Head of caudate nucleus (tissue), 42 donors: ENCODE measurements at regions not wholly inside any gene's neighbourhood (a gene's known extent, or its start where the extent isn't known, plus 50 kb on each side); places are given as distances from the start of the nearest gene placed in this dataset.

ENCODE experiments used
- DNase-seq, 42 donors: peaks; one replicate each; pipeline versions ENCODE4 v3.0.0 to v3.0.0-alpha.2; 2020 to 2021; ENCODE audit warnings: mixed read lengths in 7 of 42
- intact Hi-C: fragments of 100-400 bp; cut with DNase I; formaldehyde crosslinking; loops from one replicate; pipeline ENCODE4 v1.15.0; 2022

GRCh38 chr1:104745875-104746274 lies 996.2 kb downstream of the AMY1C start:
- intact Hi-C loops, result no loop called here
- no peak for DNase-seq

DNA sequence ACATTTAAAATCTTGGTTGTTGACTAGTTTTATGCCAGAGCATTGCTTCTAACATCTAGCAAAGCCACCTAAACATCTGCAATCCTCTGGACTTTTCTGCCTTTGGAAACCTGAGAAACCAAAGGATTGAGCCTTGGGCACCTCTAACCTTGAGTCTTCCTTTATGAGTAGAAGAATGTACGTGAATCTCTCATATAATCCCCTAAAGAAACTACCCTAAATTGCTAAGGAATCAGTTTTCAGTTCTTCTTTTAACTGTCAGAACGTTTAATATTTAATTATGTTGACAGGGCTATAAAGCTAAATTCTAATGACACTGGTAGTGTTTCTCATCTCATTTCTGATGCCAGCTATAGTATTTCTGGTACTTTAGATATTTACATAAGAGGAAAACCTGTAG lies 997.3 kb downstream of the AMY1C start:
- intact Hi-C loops, result no loop called here
- DNase-seq, result no peak

DNA sequence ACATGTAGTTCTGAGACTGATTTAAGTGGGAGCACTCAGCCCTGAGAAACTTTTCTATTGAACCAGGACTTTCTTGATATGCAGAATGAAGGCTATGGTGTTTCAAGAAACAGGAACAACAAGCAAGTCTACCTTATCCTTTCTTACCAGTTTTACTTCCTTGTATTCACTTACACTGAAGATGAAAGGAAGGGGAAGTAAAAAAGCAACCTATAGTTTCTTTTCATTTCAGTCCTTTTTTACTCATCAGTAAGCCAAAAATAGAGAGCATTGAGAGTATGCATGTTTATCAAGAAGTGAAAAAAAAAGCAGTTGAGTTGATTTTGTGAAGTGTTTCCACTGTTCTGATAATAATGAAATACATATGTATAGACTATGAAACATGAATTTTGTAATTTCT lies 1010.3 kb downstream of the AMY1C start:
- intact Hi-C loops, result no loop called here
- DNase-seq, result no peak

DNA sequence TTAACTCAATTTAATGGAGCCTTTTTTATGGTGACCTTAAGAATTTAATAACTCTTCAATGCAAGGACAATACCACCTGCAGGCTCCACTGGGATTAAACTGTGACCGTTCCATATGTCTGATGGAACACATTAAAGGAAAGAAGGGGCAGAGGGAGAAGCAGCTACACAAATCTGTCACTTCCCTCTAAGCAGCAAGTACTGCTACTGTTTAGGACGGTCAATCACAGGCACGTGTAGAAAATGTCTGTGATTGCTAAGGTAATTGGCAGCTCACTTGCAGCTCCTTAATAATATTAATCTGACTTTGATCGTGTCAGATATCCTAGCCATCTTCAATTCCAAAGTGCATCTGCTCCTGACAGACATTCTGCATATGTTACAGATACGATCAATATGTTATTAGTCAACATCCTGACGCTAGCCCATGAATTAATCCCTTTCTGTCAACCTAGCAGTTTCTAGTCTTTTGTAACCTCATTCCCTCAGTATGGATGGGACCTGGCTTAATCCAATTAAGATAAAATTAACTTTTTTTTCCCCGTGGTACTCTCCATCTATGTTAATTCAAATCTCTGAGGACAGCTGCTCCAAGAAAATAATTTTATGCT lies 1012.4 kb downstream of the AMY1C start:
- intact Hi-C loops, result no loop called here
- no peak for DNase-seq

DNA sequence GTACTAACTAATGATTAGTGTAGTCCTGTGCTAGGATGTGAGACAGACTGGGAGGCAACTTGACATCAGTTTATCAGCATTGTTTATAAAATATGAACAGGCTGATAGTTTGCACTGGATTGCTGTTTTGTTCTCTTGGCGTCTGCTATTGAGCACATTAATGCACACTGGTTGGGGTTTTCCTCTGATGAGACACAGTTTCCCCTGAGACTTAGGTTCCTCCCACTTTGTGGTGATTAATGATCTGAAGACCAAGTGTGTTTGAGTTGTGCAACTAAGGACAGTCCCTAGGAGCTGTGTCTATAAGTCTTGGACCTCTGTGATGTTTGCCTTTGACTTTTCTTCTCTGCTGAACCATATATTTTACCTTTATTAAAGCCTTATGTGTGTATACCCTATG lies 1015.4 kb downstream of the AMY1C start:
- intact Hi-C loops, result no loop called here
- no peak for DNase-seq

DNA sequence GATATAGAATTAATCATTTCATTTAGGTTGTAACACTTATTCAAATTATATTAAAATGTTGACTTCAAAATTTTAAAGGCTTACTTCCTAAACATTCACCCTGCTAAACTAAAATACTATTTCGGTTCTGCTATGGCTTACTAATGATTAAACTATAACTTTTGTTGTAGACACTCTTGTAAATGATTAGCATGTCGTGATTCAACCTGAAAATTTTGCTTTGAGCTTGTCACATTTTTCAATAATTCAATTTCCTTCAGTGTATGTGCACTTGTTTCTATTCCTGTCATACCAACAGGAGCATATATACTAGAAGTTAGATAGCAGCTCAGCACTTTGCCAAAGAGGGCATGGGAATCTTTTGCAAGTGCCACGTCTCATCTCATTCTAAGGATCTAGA lies 1018.8 kb downstream of the AMY1C start:
- intact Hi-C loops, result no loop called here
- no peak for DNase-seq

DNA sequence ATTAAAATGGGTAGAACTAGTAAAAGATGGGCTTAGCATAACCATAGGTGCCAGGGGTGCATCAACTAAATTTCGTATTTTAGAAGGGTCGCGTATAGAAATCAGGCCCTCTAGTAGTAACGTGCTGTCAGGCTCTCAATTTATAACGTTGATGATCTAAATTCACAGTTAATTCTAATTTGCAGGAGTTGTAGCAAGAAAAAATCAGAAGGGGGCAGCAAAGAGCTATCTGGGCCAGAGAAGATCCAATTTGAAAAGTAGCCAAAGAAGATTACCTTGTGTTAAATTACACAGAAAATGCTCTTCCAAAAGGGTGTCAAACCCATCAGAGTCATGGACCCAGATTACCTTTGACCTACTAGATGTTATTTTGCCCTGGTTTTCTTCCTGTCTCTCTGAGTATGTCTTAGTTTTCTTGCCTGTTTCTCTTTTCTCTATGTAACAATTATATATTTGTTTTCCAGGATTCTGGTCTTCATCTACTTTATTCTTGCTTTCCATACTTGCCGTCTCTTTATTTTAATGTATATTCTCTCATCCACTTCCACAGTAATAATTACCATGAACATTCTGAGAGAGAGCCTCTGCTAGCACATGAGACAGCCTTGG lies 1030.9 kb downstream of the AMY1C start:
- peak in 13 of 42 donors; percentile 4 to 62 (median 21) for DNase-seq
- intact Hi-C loops, result loop anchor here (5.0 kb wide), 1 partner anchor 1012 kb away; no protein-coding TSS in a partner anchor

DNA sequence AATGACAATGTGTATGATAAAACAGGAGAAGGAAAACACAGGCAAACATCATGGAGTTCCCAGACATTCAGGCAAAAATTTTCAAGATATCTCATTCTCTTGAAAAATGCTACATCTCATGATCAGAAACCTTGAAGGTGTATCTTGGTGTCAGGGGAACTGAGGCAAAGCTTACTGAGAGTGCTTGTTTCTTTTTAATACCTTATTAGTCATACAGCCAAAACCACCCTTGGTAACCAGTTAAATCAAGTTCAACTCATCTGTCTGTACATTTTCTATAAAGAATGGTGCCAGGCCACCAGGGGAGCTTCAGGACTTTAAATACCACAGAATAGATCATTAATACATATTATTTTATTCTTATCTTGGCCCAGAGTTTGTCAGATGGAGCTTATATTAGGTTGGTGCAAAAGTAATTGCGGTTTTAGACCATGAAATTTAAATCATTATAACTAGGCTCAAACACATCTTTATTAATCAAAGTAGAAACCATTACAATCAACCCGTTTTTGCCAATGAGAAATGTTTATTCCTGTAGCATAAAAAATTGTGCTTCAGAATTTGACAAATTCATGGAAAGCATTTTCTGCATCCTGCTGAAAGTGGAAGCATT lies 1036.0 kb downstream of the AMY1C start:
- DNase-seq, result no peak
- intact Hi-C loops, result no loop called here

DNA sequence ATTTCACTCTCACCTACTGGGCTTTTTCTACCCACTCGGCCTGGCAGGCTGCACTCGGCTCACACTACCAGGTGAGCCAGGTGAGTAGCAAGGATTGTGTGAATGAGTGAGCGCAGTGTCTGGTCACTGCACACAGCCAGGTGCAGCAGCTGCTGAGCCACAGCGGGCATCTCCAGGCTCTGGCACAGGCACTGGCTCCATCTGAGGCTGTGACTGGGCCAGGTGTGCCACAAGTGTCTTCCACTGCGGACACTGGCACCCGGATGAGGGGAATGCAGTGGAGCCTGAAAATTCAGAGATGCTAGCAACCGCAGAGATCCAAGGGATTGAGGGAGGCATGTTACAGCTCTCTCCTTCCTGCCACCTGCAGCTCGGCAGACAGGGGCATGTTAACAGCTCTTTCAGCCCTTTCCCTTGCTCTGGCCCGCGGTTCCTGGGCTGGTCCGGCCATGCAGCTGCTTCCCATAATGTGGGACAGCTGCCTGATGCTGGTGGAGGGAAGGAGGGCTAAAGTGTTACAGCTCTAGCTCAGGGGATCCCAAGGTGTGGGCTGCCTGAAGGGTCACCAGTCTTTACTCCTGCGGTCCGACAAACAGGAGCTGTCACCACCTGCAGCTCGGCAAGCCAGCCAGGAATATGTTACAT lies 1038.3 kb downstream of the AMY1C start:
- intact Hi-C loops, result no loop called here

DNA sequence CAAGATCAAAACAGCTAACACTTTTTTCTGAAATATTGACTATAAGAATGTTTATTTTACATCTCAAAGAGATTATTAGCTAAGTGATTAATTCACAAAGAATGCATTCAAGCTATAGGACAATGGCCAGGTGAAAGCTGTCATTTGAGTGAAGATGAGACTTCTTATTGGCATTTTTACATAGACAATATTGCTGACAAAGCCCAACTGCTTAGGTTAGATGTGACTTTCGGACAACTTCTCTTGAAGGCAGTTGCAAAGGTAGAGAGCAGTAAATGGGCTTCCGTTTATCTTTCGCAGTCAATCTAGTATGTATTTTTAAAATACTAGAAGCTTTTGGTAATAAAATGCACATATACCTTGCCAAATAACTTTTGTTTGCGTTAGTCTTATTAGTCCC lies 1041.3 kb downstream of the AMY1C start:
- DNase-seq, result no peak
- intact Hi-C loops, result no loop called here

More for the DNA sequence above, 1038.3 kb downstream of the AMY1C start:
- DNase-seq, result no peak

DNA sequence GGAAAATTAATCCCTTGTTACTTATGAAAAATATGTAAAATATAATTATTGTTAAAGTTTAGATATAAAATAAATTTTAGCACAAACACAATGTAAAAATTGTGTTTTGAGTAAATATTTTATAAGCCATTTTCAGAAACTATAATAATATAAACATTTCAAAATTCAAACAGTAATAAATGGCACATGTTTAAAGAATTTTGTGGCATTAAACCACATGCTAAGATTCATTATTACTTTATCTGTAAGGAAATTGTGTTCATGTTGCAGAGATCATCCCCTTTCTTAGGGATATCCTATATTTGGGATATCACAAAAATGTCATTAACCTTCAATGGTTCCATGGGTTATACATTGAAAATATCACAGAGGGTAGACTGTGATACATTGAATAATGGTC lies 1044.3 kb downstream of the AMY1C start:
- DNase-seq, result no peak
- intact Hi-C loops, result no loop called here

- intact Hi-C loops, result no loop called here
- no peak for DNase-seq
These were observed 1046.2 kb downstream of the AMY1C start for GRCh38 chr1:104795931-104796330.

DNA sequence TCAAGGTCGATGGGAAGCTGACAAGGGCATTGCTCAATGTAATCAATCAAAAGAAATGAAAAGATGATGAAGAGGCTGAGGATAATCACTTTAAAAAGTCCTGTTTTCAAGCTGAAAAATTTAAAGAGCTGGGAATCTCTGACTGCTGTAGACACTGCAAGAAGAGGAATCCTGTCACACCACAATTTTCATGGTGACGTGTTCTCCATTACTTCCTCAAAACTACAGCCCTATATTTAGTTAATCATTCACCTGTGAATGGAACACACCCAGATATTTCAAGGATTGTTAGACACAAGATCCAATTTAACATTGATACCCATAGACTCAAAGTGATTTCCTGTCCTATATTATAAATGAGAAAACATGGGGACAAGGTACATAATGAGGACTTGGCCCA lies 1048.3 kb downstream of the AMY1C start:
- DNase-seq, result no peak
- intact Hi-C loops, result no loop called here

- DNase-seq, result peak in 4 of 42 donors; percentile 2 to 38 (median 24)
- intact Hi-C loops, result no loop called here
These were observed 1051.6 kb downstream of the AMY1C start for GRCh38 chr1:104801344-104801743.

GRCh38 chr1:104804147-104804546 lies 1054.4 kb downstream of the AMY1C start:
- intact Hi-C loops, result no loop called here
- DNase-seq, result no peak

- DNase-seq, result no peak
- intact Hi-C loops, result no loop called here
These were observed 1057.9 kb downstream of the AMY1C start for GRCh38 chr1:104807590-104807989.

DNA sequence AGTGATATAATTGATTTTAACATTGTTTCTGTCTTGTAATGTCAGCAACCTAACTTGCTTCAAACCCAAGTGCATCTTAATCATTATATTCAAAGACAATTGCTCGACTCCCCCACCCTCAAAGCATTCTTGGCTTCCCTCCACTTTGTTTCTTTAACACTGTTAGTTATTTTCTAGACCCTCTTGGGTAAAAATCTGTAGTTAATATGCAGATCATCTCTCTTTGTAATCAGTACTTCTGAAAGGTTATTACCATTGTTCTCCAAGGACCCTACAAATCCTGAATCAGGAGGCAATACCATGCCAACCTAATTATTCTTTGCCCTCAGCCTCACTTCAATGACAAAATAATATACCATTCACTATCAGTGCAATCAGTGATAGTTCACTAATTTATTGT lies 1075.7 kb downstream of the AMY1C start:
- intact Hi-C loops, result no loop called here
- DNase-seq, result no peak

GRCh38 chr1:104830534-104830933 lies 1080.8 kb downstream of the AMY1C start:
- no peak for DNase-seq
- intact Hi-C loops, result no loop called here

DNA sequence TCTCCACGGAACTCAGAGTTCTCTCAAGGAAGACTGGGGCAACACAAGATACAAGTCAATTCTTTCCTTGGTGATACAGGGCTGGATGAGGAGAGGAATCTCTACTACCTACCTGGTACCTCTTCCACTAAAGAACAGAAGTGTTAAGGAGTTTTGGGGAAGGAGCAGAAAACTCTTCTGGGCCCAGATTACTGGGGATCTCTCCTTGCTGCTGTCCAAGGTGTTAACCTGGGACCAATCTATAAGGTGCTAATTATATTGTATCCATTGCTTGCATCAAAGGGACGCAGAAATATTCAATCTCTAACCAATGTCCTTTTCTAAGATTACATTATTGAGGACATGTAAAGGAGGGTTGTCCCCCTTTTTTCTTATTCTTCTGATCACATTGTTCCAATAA lies 1102.5 kb downstream of the AMY1C start:
- intact Hi-C loops, result no loop called here

DNA sequence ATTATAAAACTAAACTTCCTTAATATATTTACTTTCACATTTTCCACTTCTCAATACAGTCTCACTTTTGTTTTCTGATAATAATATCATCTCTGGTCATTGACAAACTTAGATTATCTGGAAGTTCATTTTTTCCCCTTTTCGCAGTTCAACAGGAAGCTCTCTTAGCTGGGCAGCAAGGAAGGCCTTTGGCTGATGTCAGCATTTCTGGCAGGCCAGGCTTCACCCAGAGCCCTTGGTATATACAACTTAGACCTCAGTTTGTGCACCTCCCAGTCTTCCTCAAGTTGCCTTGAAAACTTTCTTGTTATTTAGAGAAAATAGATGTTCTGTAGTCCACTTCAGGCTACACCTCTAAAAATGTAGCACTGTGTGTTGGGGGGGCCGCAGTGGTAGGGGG lies 1103.6 kb downstream of the AMY1C start:
- intact Hi-C loops, result no loop called here
- DNase-seq, result no peak

More for the DNA sequence above, 1102.5 kb downstream of the AMY1C start:
- DNase-seq, result no peak
